SK-N-SH treated with all-trans-retinoic acid at 6 μM for 48 hours (cell line): ENCODE measurements at regions not wholly inside any gene's neighbourhood (a gene's known extent, or its start where the extent isn't known, plus 50 kb on each side); places are given as distances from the start of the nearest gene placed in this dataset.
"Not testable (repeated sequence)": the region's sequence is repeated elsewhere in the genome, so short reads cannot be mapped to it uniquely, and the experiment has no call there.

Experiments
- ATAC-seq: fragments of 200-7000 bp; cut with Tn5 transposase; 3 replicates; pipeline ENCODE4 v1.9.1; 2020; ENCODE audit warnings: mild to moderate bottlenecking, moderate library complexity
- ARNTL ChIP-seq: fragments of 450-650 bp; formaldehyde crosslinking; IDR thresholded peaks from 2 replicates; pipeline ENCODE4 v1.5.0; 2020; ENCODE audit warnings: low read depth, mild to moderate bottlenecking, moderate library complexity, borderline replicate concordance
- BACH2 ChIP-seq: fragments of 250-450 bp; sonication (Bioruptor Pico); IDR thresholded peaks from 2 replicates; pipeline ENCODE4 v1.9.0; 2021; ENCODE audit warnings: mild to moderate bottlenecking, borderline replicate concordance
- CREB5 ChIP-seq: fragments of 250-450 bp; sonication (Bioruptor Pico); IDR thresholded peaks from 2 replicates; pipeline ENCODE4 v1.5.1; 2020; ENCODE audit warnings: low read depth, mild to moderate bottlenecking, moderate library complexity
- CSDC2 ChIP-seq: fragments of 250-450 bp; sonication (Bioruptor Pico); IDR thresholded peaks from 2 replicates; pipeline ENCODE4 v1.5.0; 2020; ENCODE audit warnings: mild to moderate bottlenecking, moderate library complexity
- CSRNP3 ChIP-seq: fragments of 250-450 bp; sonication (Bioruptor Pico); IDR thresholded peaks from 2 replicates; pipeline ENCODE4 v1.5.1; 2021; ENCODE audit warnings: mild to moderate bottlenecking, moderate library complexity
- ESRRG ChIP-seq: fragments of 250-450 bp; sonication (Bioruptor Pico); IDR thresholded peaks from 2 replicates; pipeline ENCODE4 v1.6.1; 2021; ENCODE audit warnings: mild to moderate bottlenecking
- ISL1 ChIP-seq: fragments of 250-450 bp; sonication (Bioruptor Pico); IDR thresholded peaks from 2 replicates; pipeline ENCODE4 v2.1.2; 2022; ENCODE audit warnings: mild to moderate bottlenecking, moderate library complexity
- OSR1 ChIP-seq: fragments of 250-450 bp; sonication (Bioruptor Pico); IDR thresholded peaks from 2 replicates; pipeline ENCODE4 v1.8.0; 2022; ENCODE audit warnings: moderate library complexity, mild to moderate bottlenecking, inconsistent platforms
- PATZ1 ChIP-seq: fragments of 250-450 bp; sonication (Bioruptor Pico); IDR thresholded peaks from 2 replicates; pipeline ENCODE4 v1.8.0; 2020; ENCODE audit warnings: mild to moderate bottlenecking, moderate library complexity, borderline replicate concordance
- PPARA ChIP-seq: fragments of 250-450 bp; sonication (Bioruptor Pico); IDR thresholded peaks from 2 replicates; pipeline ENCODE4 v1.5.0; 2020; ENCODE audit warnings: mild to moderate bottlenecking, borderline replicate concordance
- RARB ChIP-seq: fragments of 250-450 bp; sonication (Bioruptor Pico); IDR thresholded peaks from 2 replicates; pipeline ENCODE4 v1.8.0; 2021; ENCODE audit warnings: mild to moderate bottlenecking, moderate library complexity
- SNAI2 ChIP-seq: fragments of 250-450 bp; sonication (Bioruptor Pico); IDR thresholded peaks from 2 replicates; pipeline ENCODE4 v1.5.0; 2020; ENCODE audit warnings: mild to moderate bottlenecking, moderate library complexity
- TCF4 ChIP-seq: fragments of 250-450 bp; sonication (Bioruptor Pico); IDR thresholded peaks from 2 replicates; pipeline ENCODE4 v1.8.0; 2021; ENCODE audit warnings: mild to moderate bottlenecking, moderate library complexity, borderline replicate concordance
- TSHZ2 ChIP-seq: fragments of 250-450 bp; sonication (Bioruptor Pico); IDR thresholded peaks from 2 replicates; pipeline ENCODE4 v1.5.0; 2020; ENCODE audit warnings: mild to moderate bottlenecking, moderate library complexity
- ZC3H10 ChIP-seq: fragments of 250-450 bp; sonication (Bioruptor Pico); IDR thresholded peaks from 2 replicates; pipeline ENCODE4 v1.5.1; 2021; ENCODE audit warnings: mild to moderate bottlenecking, moderate library complexity
- ZFP3 ChIP-seq: fragments of 250-450 bp; sonication (Bioruptor Pico); IDR thresholded peaks from 2 replicates; pipeline ENCODE4 v1.5.0; 2020; ENCODE audit warnings: mild to moderate bottlenecking, moderate library complexity
- ZFP30 ChIP-seq: fragments of 450-650 bp; formaldehyde crosslinking; IDR thresholded peaks from 2 replicates; pipeline ENCODE4 v1.5.0; 2022; ENCODE audit warnings: mild to moderate bottlenecking, moderate library complexity
- ZNF70 ChIP-seq: fragments of 450-650 bp; formaldehyde crosslinking; IDR thresholded peaks from 2 replicates; pipeline ENCODE4 v1.5.0; 2020; ENCODE audit warnings: mild to moderate bottlenecking, moderate library complexity
- ZNF8 ChIP-seq: fragments of 450-650 bp; formaldehyde crosslinking; IDR thresholded peaks from 2 replicates; pipeline ENCODE4 v1.5.0; 2020; ENCODE audit warnings: mild to moderate bottlenecking, moderate library complexity

GRCh38 chr18:22822841-22823508 lies 110.2 kb upstream of the RBBP8 start:
- TF ChIP-seq ZNF8 (CRISPR knock-in tag): no peak
- no peak for ATAC-seq

GRCh38 chr18:22826726-22827125 lies 106.4 kb upstream of the RBBP8 start:
- TF ChIP-seq ZC3H10: no peak
- TF ChIP-seq, all 23 proteins: peak for 0
- ATAC-seq: no peak

- no peak for ATAC-seq
- TF ChIP-seq RARB (CRISPR knock-in tag) (no peak), PPARA (CRISPR knock-in tag) (no peak), ARNTL (CRISPR knock-in tag) (no peak), CSDC2 (CRISPR knock-in tag) (no peak), TCF4 (CRISPR knock-in tag) (no peak)
Measured at GRCh38 chr18:22827216-22827615, 105.9 kb upstream of the RBBP8 start.

GRCh38 chr18:22827741-22828140 lies 105.4 kb upstream of the RBBP8 start:
- TF ChIP-seq TSHZ2 (CRISPR knock-in tag): no peak
- no peak for TF ChIP-seq OSR1 (CRISPR knock-in tag)
- TF ChIP-seq TCF4 (CRISPR knock-in tag): no peak
- no peak for TF ChIP-seq BACH2
- ATAC-seq: no peak

- no peak for TF ChIP-seq ZC3H10
- no peak for TF ChIP-seq ISL1 (CRISPR knock-in tag)
- TF ChIP-seq SNAI2 (CRISPR knock-in tag): no peak
- no peak for TF ChIP-seq PPARA (CRISPR knock-in tag)
- TF ChIP-seq TCF4 (CRISPR knock-in tag): no peak
- TF ChIP-seq ZNF8 (CRISPR knock-in tag): no peak
- TF ChIP-seq TSHZ2 (CRISPR knock-in tag): no peak
- no peak for TF ChIP-seq ZFP3 (CRISPR knock-in tag)
- TF ChIP-seq BACH2: no peak
- no peak for TF ChIP-seq OSR1 (CRISPR knock-in tag)
- TF ChIP-seq PATZ1: no peak
- no peak for TF ChIP-seq RARB (CRISPR knock-in tag)
- no peak for TF ChIP-seq ESRRG (CRISPR knock-in tag)
- no peak for ATAC-seq
Measured at GRCh38 chr18:22828171-22828570, 105.0 kb upstream of the RBBP8 start.

- ATAC-seq: not testable (repeated sequence)
Measured at GRCh38 chr18:22828583-22828982, 104.5 kb upstream of the RBBP8 start.

GRCh38 chr18:22829781-22830180 lies 103.3 kb upstream of the RBBP8 start:
- no peak for ATAC-seq
- TF ChIP-seq CSRNP3 (CRISPR knock-in tag) (no peak), ESRRG (CRISPR knock-in tag) (no peak), CREB5 (CRISPR knock-in tag) (no peak), PATZ1 (no peak), ZC3H10 (no peak), CSDC2 (CRISPR knock-in tag) (no peak), ZNF70 (CRISPR knock-in tag) (no peak), ZFP30 (CRISPR knock-in tag) (no peak)
